Kidney (tissue), 13 donors: ENCODE measurements at regions not wholly inside any gene's neighbourhood (a gene's known extent, or its start where the extent isn't known, plus 50 kb on each side); places are given as distances from the start of the nearest gene placed in this dataset.
A peak's percentile ranks its signal among the peaks of the same experiment; 100 is the strongest.

Source experiments
- DNase-seq, 5 donors: peaks; one replicate each; pipeline ENCODE4 v3.0.0-alpha.2; 2013 to 2020
- FAIRE-seq: peaks from 2 replicates; lab custom pipeline; 2012; peaks lifted over from hg19 to GRCh38; lab: Jason Lieb, UNC
- H3K27ac ChIP-seq, 2 donors: one replicate each; pipeline ENCODE4 v1.7.0; 2013; ENCODE audit warnings: low read depth in 2 of 2, low read length in 2 of 2, inconsistent platforms in 1 of 2
- H3K27me3 ChIP-seq: one replicate; pipeline ENCODE4 v1.7.1; 2013; ENCODE audit warnings: low read length, inconsistent platforms; ENCODE audit not compliant: control insufficient read depth, insufficient read depth
- H3K36me3 ChIP-seq, 3 donors: one replicate each; pipeline versions ENCODE4 v1.7.0 to v1.7.1; 2013; ENCODE audit warnings: low read length in 3 of 3, control low read depth in 1 of 3, inconsistent platforms in 1 of 3; ENCODE audit not compliant: insufficient read depth in 3 of 3, control insufficient read depth in 2 of 3
- H3K4me1 ChIP-seq, 3 donors: one replicate each; pipeline versions ENCODE4 v1.7.0 to v1.7.1; 2013; ENCODE audit warnings: low read length in 3 of 3, inconsistent platforms in 1 of 3, low read depth in 1 of 3; ENCODE audit not compliant: control insufficient read depth in 2 of 3, insufficient read depth in 2 of 3
- H3K4me3 ChIP-seq, 3 donors: one replicate each; pipeline versions ENCODE4 v1.7.0 to v1.8.1; 2013; ENCODE audit warnings: low read length in 3 of 3, control low read depth in 1 of 3, inconsistent platforms in 1 of 3
- H3K9ac ChIP-seq, 3 donors: one replicate each; pipeline versions ENCODE4 v1.7.0 to v1.7.1; 2013; ENCODE audit warnings: low read length in 3 of 3, control low read depth in 1 of 3, inconsistent platforms in 1 of 3
- H3K9me3 ChIP-seq, 3 donors: one replicate each; pipeline versions ENCODE4 v1.7.0 to v1.7.1; 2013; ENCODE audit warnings: low read length in 3 of 3, control low read depth in 1 of 3, inconsistent platforms in 1 of 3; ENCODE audit not compliant: control insufficient read depth in 2 of 3, insufficient read depth in 1 of 3
- CTCF ChIP-seq: IDR thresholded peaks from 3 replicates; pipeline ENCODE4 v1.5.1; 2012; ENCODE audit warnings: mild to moderate bottlenecking, moderate library complexity, borderline replicate concordance; ENCODE audit not compliant: insufficient read depth; ENCODE audit errors: extremely low read depth
- intact Hi-C: fragments of 100-400 bp; cut with DNase I; formaldehyde crosslinking; loops from one replicate; pipeline ENCODE4 v1.11.1; 2022
- donor health status: control.
- donor health status: control.
- donor health status: control.
- donor health status: control.
- donor health status: control.
- donor health status: DM: yes; HTN: yes; CAD: no.
- donor health status: Normal renal cell carcinoma (clear cell type).

GRCh38 chr6:164107297-164107995 lies 692.9 kb downstream of the QKI start:
- no peak overlapping the region for H3K4me3 ChIP-seq
- FAIRE-seq (no peak), DNase-seq (no peak)
- H3K27me3 ChIP-seq: no peaks in the 10 kb centered on the region
- H3K9me3 ChIP-seq: no peaks in the 10 kb centered on the region
- intact Hi-C loops: no loop called here
- H3K27ac ChIP-seq: no peak overlapping the region
- no peak for TF ChIP-seq CTCF
- H3K9ac ChIP-seq: no peak overlapping the region
- no peaks in the 10 kb centered on the region for H3K4me1 ChIP-seq
- no peaks in the 10 kb centered on the region for H3K36me3 ChIP-seq

GRCh38 chr6:164106345-164106769 lies 691.8 kb downstream of the QKI start:
- intact Hi-C loops: no loop called here

GRCh38 chr6:164105705-164106104 lies 691.2 kb downstream of the QKI start:
- no peak overlapping the region for H3K27ac ChIP-seq
- no peak overlapping the region for H3K4me3 ChIP-seq
- H3K4me1 ChIP-seq: no peaks in the 10 kb centered on the region
- no peaks in the 10 kb centered on the region for H3K9me3 ChIP-seq
- DNase-seq: no peak
- H3K9ac ChIP-seq: no peak overlapping the region
- no peak for TF ChIP-seq CTCF
- H3K36me3 ChIP-seq: no peaks in the 10 kb centered on the region
- H3K27me3 ChIP-seq: no peaks in the 10 kb centered on the region
- no peak for FAIRE-seq
- intact Hi-C loops: no loop called here

More at GRCh38 chr6:164106345-164106769, 691.8 kb downstream of the QKI start:
- no peaks in the 10 kb centered on the region for H3K9me3 ChIP-seq
- H3K27me3 ChIP-seq: no peaks in the 10 kb centered on the region
- DNase-seq: no peak
- peak; percentile 24 for TF ChIP-seq CTCF
- no peak for FAIRE-seq
- no peaks in the 10 kb centered on the region for H3K36me3 ChIP-seq
- no peaks in the 10 kb centered on the region for H3K4me1 ChIP-seq
- no peak overlapping the region for H3K27ac ChIP-seq
- no peak overlapping the region for H3K9ac ChIP-seq
- no peak overlapping the region for H3K4me3 ChIP-seq
